Suppressor macrophage (primary cell): ENCODE measurements at regions not wholly inside any gene's neighbourhood (a gene's known extent, or its start where the extent isn't known, plus 50 kb on each side); places are given as distances from the start of the nearest gene placed in this dataset.

Experiments used
- DNase-seq, 4 experiments: peaks; one replicate each; pipeline ENCODE4 v3.0.0-alpha.2; 2020 to 2022

DNA sequence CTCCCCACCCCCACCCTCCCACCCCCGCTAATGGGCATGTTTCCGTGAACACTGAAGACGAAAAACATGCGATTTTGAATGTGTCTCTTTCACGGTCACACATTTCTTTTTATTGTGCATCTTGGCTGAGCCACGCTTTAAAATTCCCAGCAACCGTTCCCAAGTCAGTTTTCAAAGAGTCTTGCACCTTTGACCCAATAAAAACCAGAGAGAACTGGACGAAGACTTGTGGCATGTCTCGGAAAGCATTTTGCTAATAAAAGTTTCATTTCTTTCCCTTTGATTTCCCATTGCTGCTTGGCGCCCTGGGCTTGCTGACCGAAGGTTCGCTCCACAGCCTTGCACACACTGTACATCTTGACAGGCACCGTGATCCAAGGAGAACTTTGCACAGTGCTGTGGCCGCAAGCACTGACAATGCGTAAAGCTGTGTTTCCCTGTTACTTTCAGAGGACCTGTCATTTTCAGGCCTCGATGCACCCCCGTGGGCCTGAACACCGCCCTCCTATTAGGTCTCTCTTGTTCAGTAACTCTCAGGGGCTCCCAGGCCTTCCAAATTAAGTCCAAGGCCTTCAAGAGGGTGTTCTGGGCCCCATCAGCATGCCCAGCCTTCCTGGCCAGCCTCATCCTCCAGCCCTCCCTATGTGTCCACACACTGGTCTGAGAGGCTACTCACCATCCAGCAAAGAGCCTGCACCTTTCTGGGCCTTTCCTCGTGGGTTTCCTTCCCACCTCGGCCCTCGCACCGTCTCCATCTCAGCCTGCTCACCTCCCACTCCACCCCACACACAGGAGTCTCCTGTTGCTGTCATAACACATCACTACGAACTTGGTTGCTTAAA is 63.4 kb upstream of the DIO3 start:
- no peak for DNase-seq

DNA sequence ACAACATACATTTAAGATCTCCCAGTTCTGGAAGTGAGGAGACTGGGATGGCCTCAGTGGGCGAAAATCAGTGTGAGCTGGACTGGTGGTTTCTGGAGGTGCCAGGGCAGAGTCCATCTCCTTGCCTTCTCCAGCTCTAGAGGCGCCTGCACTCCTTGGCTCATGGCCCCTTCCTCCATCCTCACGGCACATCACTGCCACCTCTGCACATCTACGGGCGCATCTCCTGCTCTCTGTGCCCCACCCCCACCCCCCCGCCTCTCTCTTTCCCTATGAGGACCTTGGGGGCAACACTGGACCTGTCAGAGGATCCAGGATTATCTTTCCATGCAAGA is 62.8 kb upstream of the DIO3 start:
- no peak for DNase-seq

DNA sequence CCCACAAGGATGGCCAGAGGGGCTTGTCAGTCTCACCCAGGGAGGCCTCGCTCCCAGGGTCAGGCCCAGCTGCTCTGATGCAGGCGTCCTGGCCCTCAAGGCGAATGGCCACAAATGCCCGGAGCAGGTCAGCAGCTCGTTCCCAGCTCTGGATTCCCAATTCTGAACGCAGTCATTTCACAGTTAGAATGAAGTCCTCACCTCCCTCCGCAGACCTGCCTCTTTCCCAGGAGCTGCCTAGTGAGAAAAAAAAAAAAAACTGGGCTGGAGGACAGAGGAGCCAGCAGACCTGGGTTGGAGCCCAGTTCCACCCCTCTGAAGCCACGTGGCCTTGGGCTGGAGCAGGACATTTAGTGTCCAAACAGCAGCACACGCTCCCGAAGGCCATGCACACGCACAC is 62.2 kb upstream of the DIO3 start:
- no peak for DNase-seq

DNA sequence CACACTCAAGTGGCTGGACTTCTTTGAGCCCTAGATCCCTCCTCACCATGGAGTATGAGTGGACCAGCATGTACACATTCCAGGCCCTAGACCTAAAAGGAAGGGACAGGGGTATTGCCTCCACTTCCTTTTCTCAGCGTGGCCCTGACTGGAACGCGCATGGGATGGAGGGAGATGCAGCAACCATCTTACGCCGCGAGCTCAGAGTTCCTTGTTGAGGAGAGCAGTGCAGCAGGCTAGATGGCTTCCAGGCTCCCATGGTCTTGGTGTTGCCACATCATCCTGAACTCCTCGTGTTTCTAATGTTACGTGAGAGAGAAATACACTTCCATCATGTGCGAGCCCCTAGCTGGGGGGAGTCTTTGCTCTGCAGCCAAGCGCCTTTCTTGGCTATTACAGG is 61.8 kb upstream of the DIO3 start:
- no peak for DNase-seq

DNA sequence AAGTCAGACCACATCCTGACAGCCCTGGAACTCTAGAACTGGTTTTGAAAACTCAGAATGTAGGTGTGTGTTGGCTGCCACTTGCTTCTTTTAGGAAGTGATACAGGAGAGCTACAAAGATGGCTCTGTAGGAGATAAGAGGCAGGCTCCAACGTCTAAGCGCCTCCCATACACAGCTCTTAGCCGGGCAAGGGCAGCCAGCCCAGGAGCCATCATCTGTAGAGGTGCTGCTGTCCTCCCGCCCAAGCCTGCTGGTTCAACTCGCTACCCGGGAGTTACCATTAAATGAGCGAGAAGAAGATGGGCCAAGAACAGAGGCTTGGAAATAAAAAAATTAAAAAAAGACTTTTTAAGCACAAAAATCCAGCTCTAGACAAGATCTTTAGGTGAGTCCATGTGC is 61.2 kb upstream of the DIO3 start:
- no peak for DNase-seq

DNA sequence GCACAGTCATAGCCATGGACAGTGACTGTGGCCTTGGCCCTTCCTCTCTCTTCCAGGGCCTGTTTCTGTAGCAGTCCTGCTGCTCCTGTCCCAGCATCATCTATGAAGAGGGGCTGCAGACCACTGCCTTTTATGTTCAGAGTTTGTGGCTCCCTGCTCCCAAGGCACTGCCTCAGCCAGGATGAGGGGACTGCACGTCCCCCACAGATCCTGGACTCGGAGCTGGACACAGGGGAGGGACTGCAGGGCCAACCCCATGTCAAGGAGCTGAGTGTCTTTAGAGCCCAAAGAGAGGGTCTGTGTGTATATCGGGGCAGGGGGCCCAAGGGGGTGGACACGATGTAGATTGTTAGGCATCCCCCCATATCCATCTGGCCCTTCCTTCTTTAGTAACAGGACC is 60.6 kb upstream of the DIO3 start:
- DNase-seq: no peak

DNA sequence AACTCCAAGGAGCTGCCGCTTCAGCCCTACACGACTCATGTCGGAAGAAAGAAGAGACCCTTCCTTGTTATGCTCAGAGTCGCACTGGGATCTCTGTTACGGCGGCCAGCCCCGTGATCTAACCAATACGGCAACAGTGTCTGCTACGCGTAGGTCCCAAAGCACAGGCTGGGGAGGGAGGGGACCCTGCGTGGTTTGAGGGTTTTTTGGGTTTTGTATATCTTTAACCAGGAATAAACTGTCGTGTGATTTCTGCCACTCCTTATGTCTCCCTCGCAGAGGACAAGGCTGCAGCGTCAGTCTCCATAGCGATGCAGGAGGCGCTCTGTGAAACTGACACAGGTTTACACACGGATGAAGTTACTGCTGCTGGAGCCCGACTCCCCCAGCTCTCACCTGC is 60.0 kb upstream of the DIO3 start:
- DNase-seq: no peak

DNA sequence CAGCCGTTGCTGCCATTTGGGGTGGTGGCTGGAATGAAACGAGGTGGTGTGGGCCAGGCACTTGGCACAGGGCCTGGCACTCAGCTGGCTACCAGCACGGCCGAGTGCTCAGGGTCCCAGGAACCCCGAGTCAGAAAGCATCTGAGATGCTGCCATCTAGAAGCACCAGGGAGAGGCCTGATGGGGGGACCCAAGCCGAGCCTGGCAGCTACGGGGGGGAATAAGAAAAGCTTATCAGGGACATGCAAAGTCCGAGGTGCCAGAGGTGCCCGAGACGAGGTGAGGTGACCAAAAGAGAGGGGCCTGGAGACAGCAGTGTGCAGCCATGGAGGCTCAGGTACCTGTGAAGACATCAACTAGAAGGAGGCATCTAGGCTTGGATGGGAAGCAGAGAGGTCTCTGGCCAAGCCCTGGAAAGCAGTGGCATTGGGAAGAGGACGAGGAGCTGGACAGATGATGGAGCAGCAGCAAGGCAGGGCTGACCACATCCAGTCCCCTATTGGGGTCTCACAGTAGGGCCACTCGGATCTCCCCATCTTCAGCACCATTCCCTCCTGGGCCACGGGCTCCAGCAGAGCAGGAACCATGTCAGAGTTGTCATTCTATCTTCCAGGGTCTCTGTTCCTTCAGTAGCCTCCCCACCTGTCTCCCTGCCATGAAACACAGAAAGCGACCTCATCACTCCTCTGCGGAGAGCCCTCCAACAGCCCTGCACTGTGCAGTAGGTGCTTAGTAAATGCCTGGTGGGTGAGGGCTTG is 59.3 kb upstream of the DIO3 start:
- no peak for DNase-seq

DNA sequence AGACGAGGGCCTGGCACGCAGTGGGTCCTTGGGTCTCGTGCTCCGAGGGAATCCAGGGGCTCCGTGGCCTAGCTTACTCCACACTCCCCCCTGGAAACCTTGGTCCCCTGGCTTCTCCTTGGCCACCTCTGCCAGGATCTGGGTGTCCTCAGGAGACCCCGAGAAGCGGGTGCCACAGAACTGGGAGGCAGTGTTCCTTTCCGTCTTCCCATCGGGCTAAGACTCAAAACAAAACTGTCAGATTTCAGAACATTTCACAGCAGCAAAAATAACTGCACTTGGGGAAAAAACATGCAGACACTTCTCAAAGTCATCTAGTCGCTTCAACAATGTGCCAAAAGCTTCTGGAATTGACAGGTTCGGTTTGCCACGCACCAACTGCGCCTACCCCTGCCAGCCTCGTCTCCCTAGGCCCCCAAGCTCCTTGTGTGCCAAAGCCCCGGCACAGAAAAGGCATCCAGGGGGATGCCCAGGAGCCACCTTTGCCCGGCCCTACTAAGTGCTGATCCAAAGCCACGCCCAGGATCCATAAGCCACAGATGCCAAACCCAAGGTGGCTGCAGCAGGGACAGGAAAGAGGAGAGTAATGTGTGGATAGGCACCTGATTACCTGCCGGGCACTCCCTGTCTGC is 58.4 kb upstream of the DIO3 start:
- DNase-seq: no peak

DNA sequence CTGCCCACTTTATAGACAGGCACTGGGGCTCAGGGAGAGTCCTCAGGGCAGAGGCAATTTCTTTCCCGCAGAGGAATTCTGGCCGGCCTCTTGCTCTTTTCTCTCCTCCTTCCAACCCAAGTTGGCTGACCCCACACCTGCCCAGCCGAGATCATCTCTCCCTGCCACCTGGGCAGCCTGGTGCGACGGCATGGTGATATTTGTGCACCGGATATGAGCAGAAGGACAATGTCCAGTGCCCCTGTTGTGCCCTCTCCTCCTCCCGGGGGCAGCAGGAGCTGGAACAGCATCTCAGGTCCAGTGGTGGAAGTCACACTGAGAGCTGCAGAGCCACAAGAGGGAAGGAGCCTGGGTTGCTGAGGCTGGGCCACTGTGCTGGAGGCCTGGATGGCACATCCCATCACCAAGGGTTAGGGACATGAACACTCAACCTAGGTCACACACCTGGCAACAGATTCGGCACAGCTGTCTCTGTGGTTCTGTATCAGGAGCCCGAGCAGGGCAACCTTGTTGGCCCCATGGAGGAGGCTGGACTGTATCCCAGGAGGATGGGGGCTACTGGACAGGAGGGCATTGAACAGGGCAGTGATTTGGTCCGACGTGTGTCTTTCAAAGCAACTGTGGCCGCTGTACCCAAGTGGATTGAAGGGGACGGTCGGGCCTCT is 57.7 kb upstream of the DIO3 start:
- DNase-seq: no peak

DNA sequence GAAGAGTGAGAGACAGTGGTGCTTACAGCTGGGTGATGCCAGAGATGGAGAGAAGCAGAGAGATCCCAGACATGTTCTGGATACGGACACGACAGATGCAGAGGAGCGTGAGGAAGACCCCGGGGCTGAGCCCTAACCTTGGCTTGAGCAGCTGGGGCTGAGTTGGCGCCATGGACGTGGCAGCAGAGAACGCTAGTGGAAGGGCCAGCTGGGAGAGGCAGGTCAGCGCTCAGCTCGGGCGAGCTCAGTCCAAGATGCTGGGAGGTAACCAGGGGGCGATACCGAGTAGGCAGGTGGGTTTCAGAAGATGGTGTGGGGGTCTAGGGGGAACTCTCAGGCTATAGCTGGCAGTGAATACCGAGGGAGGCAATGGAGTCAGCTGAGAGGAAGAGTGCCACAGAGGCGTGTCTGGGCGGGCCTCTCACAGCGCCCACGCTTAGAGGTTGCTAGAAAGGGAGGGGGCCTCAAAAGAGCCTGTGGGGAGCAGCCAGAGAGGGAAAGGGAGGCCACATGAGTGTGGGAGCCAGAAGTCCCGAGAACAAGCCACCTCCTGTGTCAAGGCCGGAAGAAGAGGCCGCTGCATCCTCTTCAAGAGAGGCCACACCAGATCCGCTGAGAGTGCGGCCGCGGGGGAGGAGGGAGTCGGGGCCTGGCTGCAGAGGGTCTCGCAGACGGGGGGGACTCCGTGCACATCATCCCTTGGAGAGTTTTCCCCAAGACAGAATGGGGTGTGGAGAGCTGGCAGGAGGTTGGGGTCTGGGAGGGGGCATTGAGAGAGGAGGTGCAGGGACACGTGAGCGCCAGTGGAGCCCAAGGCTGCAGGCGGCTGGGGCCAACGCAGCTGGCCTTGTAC is 57.0 kb upstream of the DIO3 start:
- DNase-seq: no peak

DNA sequence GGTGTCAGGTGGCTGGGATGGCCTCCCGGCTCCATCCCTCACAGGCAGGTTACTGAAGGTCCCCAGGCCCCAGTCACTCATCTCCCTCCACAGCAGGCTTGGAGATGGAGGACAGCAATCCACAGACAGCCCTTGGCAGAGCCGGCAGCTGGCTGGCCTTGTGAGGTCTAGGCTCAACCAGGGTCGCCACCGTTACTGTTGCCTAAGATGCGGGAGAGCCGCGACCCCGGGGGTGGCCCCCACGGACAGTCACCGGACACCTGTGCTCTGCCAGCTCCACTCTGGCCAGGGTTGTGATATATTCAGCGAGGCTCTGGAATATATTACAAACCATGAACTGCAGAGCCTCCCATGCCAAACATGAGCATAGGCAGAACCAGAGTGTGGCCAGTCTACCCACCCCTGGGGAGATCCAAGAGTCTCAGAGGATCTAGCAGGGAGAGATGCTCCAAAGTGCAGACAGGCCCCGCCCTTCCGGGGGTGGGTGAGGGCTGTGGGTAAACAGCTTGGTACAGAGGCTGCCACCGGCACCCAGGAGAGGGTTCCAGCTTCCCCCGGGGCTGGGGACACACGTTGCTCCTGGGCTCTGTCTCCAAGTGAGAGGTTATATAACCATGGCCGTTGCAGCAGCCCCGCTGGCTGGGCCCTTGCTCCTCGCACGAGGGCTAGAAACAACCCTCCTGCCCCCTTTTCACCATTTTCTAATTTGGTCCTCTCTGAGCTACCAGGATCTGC is 55.9 kb upstream of the DIO3 start:
- DNase-seq: no peak

DNA sequence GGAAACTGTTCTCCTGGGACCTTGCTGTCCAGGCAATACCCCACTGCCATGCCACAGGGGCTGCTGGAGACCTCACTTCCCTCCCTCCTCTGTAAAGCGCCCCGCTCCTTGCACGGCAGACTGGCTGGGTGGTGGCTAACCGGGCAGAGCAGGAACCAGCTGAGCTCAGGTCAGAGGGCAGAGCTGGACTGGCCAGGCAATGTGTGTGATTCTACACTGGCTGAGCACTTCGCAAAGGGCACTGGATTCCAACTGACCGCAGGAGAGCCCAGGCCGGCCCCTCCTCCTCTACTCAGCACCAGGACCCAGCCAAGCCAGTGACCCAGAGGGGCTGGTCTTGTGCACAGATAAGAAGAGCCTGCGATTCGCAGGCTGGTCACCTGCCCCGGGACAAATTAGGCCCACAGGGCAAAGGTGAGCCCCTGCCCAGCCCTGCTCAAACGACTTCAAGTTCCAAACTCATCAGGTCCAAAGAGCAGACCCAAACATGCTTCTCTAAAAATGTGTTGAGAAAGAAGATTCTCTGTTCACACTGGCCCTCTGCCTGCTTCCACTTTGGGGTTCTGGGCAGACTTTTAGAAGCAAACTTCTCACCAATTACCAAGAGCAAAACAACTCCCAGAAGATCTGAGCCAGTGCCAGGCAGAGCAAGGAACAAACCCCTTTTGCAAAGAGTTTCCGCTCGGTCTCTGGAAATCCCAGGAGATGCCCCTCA is 54.9 kb upstream of the DIO3 start:
- DNase-seq: no peak

DNA sequence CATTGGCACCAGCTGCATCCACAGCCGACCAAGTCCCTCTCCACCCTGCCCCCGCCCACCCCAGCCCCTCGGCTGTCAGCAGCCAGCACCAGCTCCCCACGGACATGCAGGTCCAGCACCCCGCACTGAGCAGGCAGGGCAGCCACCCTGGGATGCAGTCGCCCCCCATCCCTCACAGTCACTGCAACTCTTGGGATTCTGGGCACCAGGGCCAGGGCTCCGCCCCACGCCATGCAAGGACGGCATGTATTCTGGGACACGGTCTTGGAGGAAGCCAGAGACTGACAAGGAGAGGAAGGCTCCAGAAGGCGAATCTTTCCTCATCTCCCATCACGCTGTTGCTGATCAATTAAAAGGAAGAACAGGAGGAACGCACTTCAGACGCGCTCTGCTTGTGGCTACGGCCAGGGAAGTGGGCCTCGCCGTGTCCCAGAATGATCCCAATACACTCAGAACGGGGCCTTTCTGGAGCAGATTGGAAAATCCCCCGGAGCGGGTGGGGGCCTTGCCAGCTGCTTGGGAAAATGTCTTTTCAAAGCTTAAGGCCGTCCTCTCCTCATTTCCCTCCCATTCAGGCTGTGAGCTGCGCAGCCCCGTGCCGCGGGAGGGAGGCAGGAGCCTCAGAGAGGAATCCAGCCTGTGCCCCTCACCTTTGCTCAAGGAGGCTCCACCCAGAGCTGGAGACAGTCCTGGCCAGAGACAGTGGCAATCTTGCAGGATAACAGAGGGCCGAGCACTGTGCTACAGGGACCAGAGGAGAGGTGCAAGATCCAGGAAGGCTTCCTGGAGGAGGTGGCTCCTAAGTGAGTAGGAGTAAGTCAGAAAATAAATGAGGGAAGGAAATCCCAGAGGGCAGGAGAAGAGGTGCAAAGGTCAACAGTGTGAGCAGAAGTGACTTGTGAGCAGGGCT is 54.1 kb upstream of the DIO3 start:
- DNase-seq: no peak

DNA sequence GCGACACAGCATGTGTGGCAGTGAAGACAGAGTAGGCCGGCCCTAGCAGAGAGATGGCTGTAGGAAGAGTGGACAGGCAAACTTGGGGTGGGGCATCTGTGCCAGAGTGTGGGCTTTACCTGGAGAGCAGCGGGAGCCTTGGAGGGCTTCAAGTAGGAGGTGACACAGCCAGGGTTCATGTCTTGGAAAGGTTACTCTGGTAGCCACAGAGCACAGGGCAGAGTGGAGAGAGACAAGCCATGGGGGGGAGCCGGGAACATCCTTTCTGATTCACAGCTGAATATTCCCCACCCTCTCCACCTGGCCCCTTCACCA is 53.5 kb upstream of the DIO3 start:
- DNase-seq: no peak

DNA sequence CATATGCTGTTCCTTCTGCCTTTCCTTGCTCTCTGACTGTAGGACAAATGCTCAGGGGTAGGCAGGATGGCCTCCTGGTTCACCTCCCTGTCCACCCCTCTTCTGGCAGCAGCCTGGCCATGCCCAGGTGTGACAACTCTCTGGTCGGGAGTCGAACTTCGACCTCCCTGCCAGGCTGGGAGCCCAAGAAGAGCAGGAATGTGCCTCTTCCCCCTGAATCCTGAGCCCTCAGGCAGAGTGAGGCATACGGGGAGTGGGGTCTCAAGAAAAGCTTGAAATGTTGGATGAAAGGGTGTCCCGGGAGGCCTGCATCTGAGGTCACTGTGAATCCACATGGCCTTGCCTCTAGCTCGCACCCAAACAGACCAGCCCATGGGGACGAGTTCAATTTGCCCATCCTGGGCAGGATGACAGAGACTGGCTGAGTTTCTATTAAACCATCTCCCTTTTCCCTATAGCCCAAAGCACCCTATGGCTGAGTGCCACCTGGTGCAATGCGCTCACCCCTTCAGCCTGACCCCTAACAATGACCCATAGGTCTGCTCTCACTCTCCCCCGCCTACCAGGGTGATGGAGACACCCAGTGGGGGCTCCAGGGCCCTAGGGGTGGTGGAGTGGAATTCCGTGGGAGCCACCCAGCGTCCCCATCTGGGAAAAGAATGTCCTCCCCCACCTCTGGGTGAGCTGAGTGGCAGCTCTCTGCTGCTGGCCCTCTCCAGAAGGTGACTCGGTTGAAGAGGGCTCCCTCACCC is 52.9 kb upstream of the DIO3 start:
- DNase-seq: no peak

DNA sequence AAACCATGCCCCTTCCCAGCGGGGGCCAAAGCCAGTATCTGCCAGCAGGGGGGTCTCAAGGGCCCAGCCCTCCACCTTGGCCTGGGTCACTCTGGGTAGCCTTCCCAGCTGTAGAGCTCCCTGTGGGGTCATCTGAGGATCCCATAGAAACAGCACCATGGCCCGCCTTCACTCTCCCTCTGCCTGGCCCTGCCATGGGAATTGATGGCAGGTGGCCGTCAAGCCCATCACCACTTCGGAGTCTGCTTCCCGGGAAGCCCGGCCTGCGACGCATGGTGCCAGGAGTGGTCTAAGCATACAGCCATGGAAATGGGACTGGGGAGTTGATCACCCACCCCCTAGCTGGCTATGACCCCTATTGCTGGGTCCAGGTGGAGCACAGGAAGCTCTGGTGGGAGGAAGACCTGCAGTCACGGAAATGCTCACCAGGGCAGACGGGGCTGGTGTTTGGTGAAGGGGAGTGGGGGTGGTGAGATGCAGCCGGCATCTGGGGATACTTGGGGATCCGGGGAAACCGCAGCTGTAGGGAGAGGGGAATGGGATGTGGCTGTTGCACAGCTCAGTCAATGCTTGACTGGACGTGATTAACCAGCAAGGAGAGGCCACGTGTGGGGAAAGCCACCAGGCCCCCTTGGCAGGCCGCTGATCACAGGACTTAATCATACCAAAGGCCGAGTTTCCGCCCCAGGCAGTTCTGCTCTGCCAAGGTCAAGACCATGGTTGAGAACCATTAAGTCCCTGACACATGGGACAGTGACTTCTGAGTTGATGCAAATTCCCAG is 52.2 kb upstream of the DIO3 start:
- DNase-seq: no peak

DNA sequence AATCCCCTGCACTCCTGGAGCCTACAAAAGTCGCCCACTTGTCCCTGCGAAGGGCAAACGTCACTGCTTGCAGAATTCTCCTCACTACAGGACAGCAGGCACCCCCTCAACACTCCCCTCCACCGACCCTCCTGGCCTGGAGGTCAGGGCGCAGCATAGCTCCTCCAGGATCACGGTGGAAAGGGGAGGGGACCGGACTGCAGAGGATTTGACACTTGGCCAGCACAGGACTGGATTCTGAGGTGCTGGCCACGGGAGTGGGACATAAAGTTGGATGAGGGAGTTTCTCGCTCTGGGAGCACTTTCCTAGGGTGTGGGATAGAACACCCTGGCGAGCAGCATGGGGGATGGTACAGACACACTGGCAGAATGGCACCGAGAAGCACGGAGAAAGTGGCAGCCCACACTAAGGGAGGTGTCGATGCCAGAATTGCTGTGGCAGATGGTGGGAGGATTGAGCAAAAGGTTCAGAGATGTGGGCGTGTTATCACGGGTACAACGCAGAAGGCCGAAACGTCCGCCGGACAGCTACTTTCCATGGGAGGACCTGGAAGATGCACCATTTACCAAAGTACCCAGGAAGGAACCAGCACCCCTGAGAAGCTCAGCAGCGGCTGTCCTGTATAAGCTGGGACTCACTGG is 51.4 kb upstream of the DIO3 start:
- no peak for DNase-seq
